HCT116 (cell line): ENCODE measurements at regions not wholly inside any gene's neighbourhood (a gene's known extent, or its start where the extent isn't known, plus 50 kb on each side); places are given as distances from the start of the nearest gene placed in this dataset.

ENCODE experiments used
- ATAC-seq: fragments of 200-7000 bp; cut with Tn5 transposase; 2 replicates; pipeline ENCODE4 v1.9.1; 2020; ENCODE audit warnings: mild to moderate bottlenecking, moderate library complexity
- BruUV-seq: library from RNA; stranded (reverse); fragments of 400-500 nt; replicated peaks from 2 replicates; lab custom pipeline; 2021; lab: Mats Ljungman, UMichigan
- CTCF ChIA-PET: fragments of 300-600 bp; sonication (Branson Sonifier 250); formaldehyde crosslinking; loops from one replicate; lab custom pipeline; 2021; ENCODE audit warnings: antibody characterized with exemption; lab: Charles Lee
- POLR2A ChIA-PET: fragments of 300-600, 350-600 bp; sonication (Branson Sonifier 250); formaldehyde crosslinking; loops from one replicate; lab custom pipeline; 2021; ENCODE audit warnings: antibody characterized with exemption; lab: Charles Lee
- RAD21 ChIA-PET, 2 experiments: fragments of 300-600 bp; sonication (Branson Sonifier 250); formaldehyde crosslinking; loops; one replicate each; lab custom pipeline; 2023; ENCODE audit warnings: low total read pairs in 2 of 2; ENCODE audit not compliant: uncharacterized antibody in 2 of 2, unreplicated experiment in 2 of 2, low non-redundant PET in 1 of 2; lab: Charles Lee
- DNase-seq: peaks from one replicate; pipeline ENCODE4 v3.0.0-alpha.2; 2010; ENCODE audit warnings: low read depth, low spot score
- H2AFZ ChIP-seq: fragments of 200-600 bp; shearing (Covaris generic), sonication (generic); 2 replicates; pipeline ENCODE4 v1.6.1; 2017; ENCODE audit warnings: low read depth, mixed run types, mixed read lengths, antibody characterized with exemption, low read length; ENCODE audit not compliant: poor library complexity, severe bottlenecking
- H3K27ac ChIP-seq: 2 replicates; pipeline ENCODE4 v1.5.1; 2012; ENCODE audit warnings: low read depth, low read length
- H3K27me3 ChIP-seq: fragments of 200-600 bp; sonication (generic); 2 replicates; pipeline ENCODE4 v1.6.1; 2016; ENCODE audit warnings: mixed run types, low read length, mixed read lengths; ENCODE audit not compliant: insufficient read depth
- H3K36me3 ChIP-seq, 2 experiments: fragments of 200-500 bp in 1 of 2; fragments of 200-600 bp in 1 of 2; sonication (Bioruptor generic) in 1 of 2; sonication (generic) in 1 of 2; 2 replicates each; pipeline versions ENCODE4 v1.5.1 to v1.6.1; 2014 to 2016; ENCODE audit warnings: low read length in 2 of 2, inconsistent platforms in 1 of 2, mixed read lengths in 1 of 2, mixed run types in 1 of 2; ENCODE audit not compliant: insufficient read depth in 2 of 2, control insufficient read depth in 1 of 2
- H3K4me1 ChIP-seq, 2 experiments: fragments of 200-600 bp in 1 of 2; sonication (generic) in 1 of 2; 2 replicates each; pipeline versions ENCODE4 v1.5.1 to v1.6.1; 2012 to 2017; ENCODE audit warnings: low read length in 2 of 2, inconsistent platforms in 1 of 2, mild to moderate bottlenecking in 1 of 2, mixed read lengths in 1 of 2, mixed run types in 1 of 2, moderate library complexity in 1 of 2; ENCODE audit not compliant: insufficient read depth in 2 of 2, control insufficient read depth in 1 of 2
- H3K4me2 ChIP-seq: fragments of 200-600 bp; sonication (generic); 2 replicates; pipeline ENCODE4 v1.6.1; 2017; ENCODE audit warnings: mixed run types, low read length, mixed read lengths
- H3K4me3 ChIP-seq, 2 experiments: fragments of 200-600 bp in 1 of 2; sonication (generic) in 1 of 2; replicated peaks in 1 of 2; 2 replicates each; pipeline ENCODE4 v1.5.1; 2011 to 2016; ENCODE audit warnings: low read length in 2 of 2, control low read depth in 1 of 2, low read depth in 1 of 2, mild to moderate bottlenecking in 1 of 2, mixed read lengths in 1 of 2, mixed run types in 1 of 2
- H3K79me2 ChIP-seq: fragments of 200-600 bp; sonication (generic); 2 replicates; pipeline ENCODE4 v1.6.1; 2017; ENCODE audit warnings: mild to moderate bottlenecking, mixed run types, low read length, moderate library complexity, mixed read lengths; ENCODE audit not compliant: insufficient read depth
- H3K9ac ChIP-seq: fragments of 200-600 bp; sonication (generic); 2 replicates; pipeline ENCODE4 v1.6.1; 2016; ENCODE audit warnings: low read length, mixed read lengths
- H3K9me2 ChIP-seq: fragments of 200-600 bp; sonication (generic), shearing (Covaris generic); 2 replicates; pipeline ENCODE4 v1.6.1; 2017; ENCODE audit warnings: mixed run types, mild to moderate bottlenecking, moderate library complexity; ENCODE audit not compliant: insufficient read depth
- H3K9me3 ChIP-seq, 2 experiments: fragments of 200-500 bp in 1 of 2; fragments of 200-600 bp in 1 of 2; sonication (Bioruptor generic) in 1 of 2; sonication (generic) in 1 of 2; 2 replicates each; pipeline ENCODE4 v1.6.1; 2014 to 2017; ENCODE audit warnings: low read length in 2 of 2, mixed read lengths in 2 of 2, inconsistent platforms in 1 of 2, low read depth in 1 of 2, mild to moderate bottlenecking in 1 of 2, mixed run types in 1 of 2, moderate library complexity in 1 of 2; ENCODE audit not compliant: control insufficient read depth in 1 of 2, insufficient read depth in 1 of 2
- H4K20me1 ChIP-seq: fragments of 200-600 bp; sonication (generic), shearing (Covaris generic); 2 replicates; pipeline ENCODE4 v1.6.1; 2017; ENCODE audit warnings: mixed run types, mild to moderate bottlenecking, moderate library complexity; ENCODE audit not compliant: insufficient read depth
- CEBPB ChIP-seq: IDR thresholded peaks from 2 replicates; pipeline ENCODE4 v1.6.1; 2012; ENCODE audit warnings: low read depth
- CTCF ChIP-seq, 3 experiments: fragments of 200-600 bp in 1 of 3; sonication (generic) in 1 of 3; IDR thresholded peaks in 2 of 3; conservative IDR thresholded peaks in 1 of 3; 2 replicates each; pipeline ENCODE4 v1.5.1; 2012 to 2017; ENCODE audit warnings: low read depth in 2 of 3, low read length in 2 of 3, antibody characterized with exemption in 1 of 3, borderline replicate concordance in 1 of 3, control low read depth in 1 of 3, mild to moderate bottlenecking in 1 of 3, mixed read lengths in 1 of 3, mixed run types in 1 of 3, moderate library complexity in 1 of 3; ENCODE audit not compliant: insufficient read depth in 1 of 3
- EGR1 ChIP-seq: IDR thresholded peaks from 2 replicates; pipeline ENCODE4 v1.6.1; 2012; ENCODE audit warnings: low read depth
- EZH2 ChIP-seq: fragments of 200-600 bp; sonication (generic); IDR thresholded peaks from 2 replicates; pipeline ENCODE4 v1.6.1; 2017; ENCODE audit warnings: antibody characterized with exemption, mixed run types
- EZH2phosphoT487 ChIP-seq: fragments of 200-600 bp; IDR thresholded peaks from 2 replicates; pipeline ENCODE4 v1.6.1; 2018; ENCODE audit warnings: antibody characterized with exemption, borderline replicate concordance
- FOSL1 ChIP-seq: IDR thresholded peaks from 2 replicates; pipeline ENCODE4 v1.6.1; 2012; ENCODE audit warnings: low read depth
- JUND ChIP-seq: IDR thresholded peaks from 2 replicates; pipeline ENCODE4 v1.6.1; 2012
- POLR2A ChIP-seq: IDR thresholded peaks from 2 replicates; pipeline ENCODE4 v1.7.0; 2011; ENCODE audit warnings: borderline replicate concordance; ENCODE audit not compliant: insufficient read depth, insufficient read length; ENCODE audit errors: extremely low read depth
- POLR2AphosphoS5 ChIP-seq: IDR thresholded peaks from 2 replicates; pipeline ENCODE4 v1.6.1; 2011; ENCODE audit warnings: mild to moderate bottlenecking, low read depth, low read length, moderate library complexity
- RAD21 ChIP-seq: IDR thresholded peaks from 2 replicates; pipeline ENCODE4 v1.6.1; 2012; ENCODE audit warnings: low read depth, mild to moderate bottlenecking
- REST ChIP-seq: IDR thresholded peaks from 2 replicates; pipeline ENCODE4 v1.6.1; 2012; ENCODE audit warnings: low read depth
- SIN3A ChIP-seq: IDR thresholded peaks from 2 replicates; pipeline ENCODE4 v1.6.1; 2012; ENCODE audit warnings: low read depth
- SP1 ChIP-seq: IDR thresholded peaks from 2 replicates; pipeline ENCODE4 v1.6.1; 2012; ENCODE audit warnings: low read depth
- SRF ChIP-seq: IDR thresholded peaks from 2 replicates; pipeline ENCODE4 v1.6.1; 2012; ENCODE audit warnings: low read depth
- TCF7L2 ChIP-seq: IDR thresholded peaks from 2 replicates; pipeline ENCODE4 v1.7.0; 2011; ENCODE audit warnings: borderline replicate concordance, inconsistent platforms; ENCODE audit not compliant: insufficient read depth, insufficient read length; ENCODE audit errors: extremely low read depth
- YY1 ChIP-seq: IDR thresholded peaks from 2 replicates; pipeline ENCODE4 v1.6.1; 2011; ENCODE audit warnings: low read length, low read depth, moderate library complexity, mild to moderate bottlenecking; ENCODE audit not compliant: insufficient replicate concordance; ENCODE audit errors: extremely low read depth
- ZBTB33 ChIP-seq: IDR thresholded peaks from 2 replicates; pipeline ENCODE4 v1.6.1; 2011; ENCODE audit warnings: mild to moderate bottlenecking, low read length, moderate library complexity; ENCODE audit not compliant: insufficient replicate concordance; ENCODE audit errors: extremely low read depth
- ZFX ChIP-seq: fragments of 450-650 bp; IDR thresholded peaks from 2 replicates; pipeline ENCODE4 v1.6.1; 2017
- intact Hi-C: fragments of 100-400 bp; cut with micrococcal nuclease; formaldehyde crosslinking; loops from 2 replicates; pipeline ENCODE4 v1.10.0; 2022
- TF ChIP-seq, protein P1 (sequence below): IDR thresholded peaks from 2 replicates; pipeline ENCODE4 v1.6.1; 2012
- TF ChIP-seq, protein P2 (sequence below): IDR thresholded peaks from 2 replicates; pipeline ENCODE4 v1.6.1; 2012

DNA sequence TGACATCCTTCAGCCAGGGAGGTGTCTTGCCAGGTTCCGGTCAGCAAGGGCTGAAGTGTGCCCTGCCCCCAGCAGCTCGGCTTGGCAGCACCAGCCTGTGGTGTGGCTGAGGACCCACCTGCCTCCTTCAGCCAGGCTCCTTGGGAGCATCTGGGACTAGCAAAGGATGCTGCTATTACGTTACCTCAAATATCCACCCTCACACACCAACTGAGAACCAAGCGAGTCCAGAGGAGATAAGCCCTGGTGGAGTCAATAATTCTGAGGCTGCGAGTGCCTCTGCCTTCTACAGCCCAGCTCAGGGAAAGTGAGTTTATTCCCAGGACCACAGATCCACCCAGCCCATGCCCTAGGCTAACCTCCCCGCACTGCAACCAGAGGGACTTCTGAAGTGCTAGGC, 57.1 kb upstream of the FSTL4 start:
- no TSS peak for BruUV-seq
- Histone ChIP-seq H3K9me3 (no peaks in the 10 kb centered on the region), H3K4me2 (no peak overlapping the region), H4K20me1 (no peaks in the 10 kb centered on the region), H3K4me1 (peaks cover 0 to 3% of the 10 kb centered on the region in 2 experiments; a peak in 2 of 4 replicates), H3K27ac (no peak overlapping the region), H3K4me3 (no peak overlapping the region), H3K27me3 (peaks cover 46% of the 10 kb centered on the region), H3K79me2 (no peaks in the 10 kb centered on the region), H3K9ac (no peak overlapping the region), H2AFZ (no peak overlapping the region), H3K36me3 (no peaks in the 10 kb centered on the region), H3K9me2 (no peaks in the 10 kb centered on the region)
- CTCF ChIA-PET, result no interaction called here
- no peak for ATAC-seq
- DNase-seq, result no peak
- intact Hi-C loops, result no loop called here
- POLR2A ChIA-PET, result no interaction called here
- RAD21 ChIA-PET, result no interaction called here
- TF ChIP-seq, protein P1, sequence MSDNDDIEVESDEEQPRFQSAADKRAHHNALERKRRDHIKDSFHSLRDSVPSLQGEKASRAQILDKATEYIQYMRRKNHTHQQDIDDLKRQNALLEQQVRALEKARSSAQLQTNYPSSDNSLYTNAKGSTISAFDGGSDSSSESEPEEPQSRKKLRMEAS, result no peak
- TF ChIP-seq JUND (no peak), RAD21 (no peak), ZBTB33 (no peak), EZH2phosphoT487 (no peak), CTCF (IDR thresholded peaks at IDR 0.05 in 2 of 3, conservative IDR thresholded peaks at IDR 0.05 in 1 of 3; ENCODE audit: borderline replicate concordance in 1 of 3, insufficient read depth in 1 of 3, low read depth in 2 of 3, low read length in 2 of 3) (no peak), EGR1 (no peak), FOSL1 (no peak), TCF7L2 (no peak), YY1 (no peak), SP1 (no peak), CEBPB (no peak), ZFX (no peak), POLR2AphosphoS5 (no peak), EZH2 (no peak), SRF (no peak), REST (no peak), POLR2A (no peak), SIN3A (no peak)
- TF ChIP-seq, protein P2, sequence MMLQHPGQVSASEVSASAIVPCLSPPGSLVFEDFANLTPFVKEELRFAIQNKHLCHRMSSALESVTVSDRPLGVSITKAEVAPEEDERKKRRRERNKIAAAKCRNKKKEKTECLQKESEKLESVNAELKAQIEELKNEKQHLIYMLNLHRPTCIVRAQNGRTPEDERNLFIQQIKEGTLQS, result no peak
